Fibroblast of lung (primary cell): ENCODE measurements at regions not wholly inside any gene's neighbourhood (a gene's known extent, or its start where the extent isn't known, plus 50 kb on each side); places are given as distances from the start of the nearest gene placed in this dataset.
A peak's percentile ranks its signal among the peaks of the same experiment; 100 is the strongest.

Experiments used
- DNase-seq, 2 donors: peaks; one replicate each; pipeline versions ENCODE4 v3.0.0 to v3.0.0-alpha.2; 2010; ENCODE audit warnings: low read depth in 2 of 2
- H2AFZ ChIP-seq: 2 replicates; pipeline ENCODE4 v1.5.1; 2012; ENCODE audit warnings: low read length, control low read depth, inconsistent platforms
- H3K27ac ChIP-seq: 2 replicates; pipeline ENCODE4 v1.5.1; 2011; ENCODE audit warnings: low read length, control low read depth; ENCODE audit not compliant: insufficient read depth
- H3K27me3 ChIP-seq: 2 replicates; pipeline ENCODE4 v1.5.1; 2011; ENCODE audit warnings: mild to moderate bottlenecking, low read length; ENCODE audit not compliant: control insufficient read depth, insufficient read depth
- H3K36me3 ChIP-seq: 2 replicates; pipeline ENCODE4 v1.5.1; 2011; ENCODE audit warnings: low read length; ENCODE audit not compliant: control insufficient read depth, insufficient read depth
- H3K4me1 ChIP-seq: 2 replicates; pipeline ENCODE4 v1.5.1; 2011; ENCODE audit warnings: low read length; ENCODE audit not compliant: control insufficient read depth, insufficient read depth; ENCODE audit errors: extremely low read depth
- H3K4me2 ChIP-seq: 2 replicates; pipeline ENCODE4 v1.5.1; 2011; ENCODE audit warnings: low read length, control low read depth; ENCODE audit not compliant: insufficient read depth; ENCODE audit errors: extremely low read depth
- H3K4me3 ChIP-seq, 4 experiments: fragments of 200-600 bp in 1 of 4; sonication (generic) in 1 of 4; replicated peaks in 1 of 4; 2 replicates each; pipeline ENCODE4 v1.5.1; 2011 to 2016; ENCODE audit warnings: low read length in 4 of 4, low read depth in 3 of 4, mild to moderate bottlenecking in 3 of 4, control low read depth in 2 of 4, inconsistent platforms in 1 of 4, mixed read lengths in 1 of 4; ENCODE audit not compliant: insufficient read depth in 1 of 4; ENCODE audit errors: control extremely low read depth in 1 of 4
- H3K79me2 ChIP-seq: 2 replicates; pipeline ENCODE4 v1.5.1; 2012; ENCODE audit warnings: mild to moderate bottlenecking, low read length, inconsistent platforms; ENCODE audit not compliant: control insufficient read depth, insufficient read depth
- H3K9ac ChIP-seq: 2 replicates; pipeline ENCODE4 v1.5.1; 2011; ENCODE audit warnings: mild to moderate bottlenecking, low read length, control low read depth; ENCODE audit not compliant: insufficient read depth
- H3K9me3 ChIP-seq: 2 replicates; pipeline ENCODE4 v1.5.1; 2012; ENCODE audit warnings: low read depth, low read length; ENCODE audit not compliant: control insufficient read depth, insufficient read depth
- H4K20me1 ChIP-seq: 2 replicates; pipeline ENCODE4 v1.5.1; 2011; ENCODE audit warnings: low read length; ENCODE audit not compliant: control insufficient read depth, insufficient read depth; ENCODE audit errors: extremely low read depth
- CTCF ChIP-seq, 2 donors: IDR thresholded peaks in 1 of 2; conservative IDR thresholded peaks in 1 of 2; 1 replicate in 1 of 2; 2 replicates in 1 of 2; pipeline ENCODE4 v1.5.1; 2011 to 2012; ENCODE audit warnings: low read length in 2 of 2, control low read depth in 1 of 2, inconsistent platforms in 1 of 2, low read depth in 1 of 2, mild to moderate bottlenecking in 1 of 2
- EZH2 ChIP-seq: IDR thresholded peaks from 2 replicates; pipeline ENCODE4 v1.5.1; 2012; ENCODE audit warnings: low read length, control low read depth, mild to moderate bottlenecking; ENCODE audit errors: missing control alignments

DNA sequence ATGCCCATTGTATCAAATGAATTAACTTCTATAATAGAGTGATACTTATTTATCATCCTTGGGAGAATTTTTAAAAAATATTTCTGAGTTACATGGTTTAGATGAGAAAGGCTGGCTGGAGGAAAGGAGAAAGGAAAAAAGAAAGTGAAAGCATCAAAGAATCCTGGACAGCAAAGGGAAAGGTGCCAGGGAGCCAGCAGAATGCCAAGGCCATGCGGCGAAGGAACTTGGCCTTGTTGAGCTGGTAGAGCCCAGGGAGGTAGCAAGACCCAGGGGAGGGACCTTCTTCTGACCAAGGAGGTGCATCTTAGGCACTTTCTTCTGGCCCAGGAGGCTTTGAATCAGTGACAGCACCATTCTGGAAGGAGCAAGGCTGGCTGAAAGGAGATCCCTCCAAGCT is 240.5 kb downstream of the ENC1 start:
- Histone ChIP-seq H3K36me3 (no peaks in the 10 kb centered on the region), H2AFZ (peak overlapping the region; percentile 18), H3K9ac (no peak overlapping the region), H3K27ac (no peak overlapping the region), H3K4me1 (no peaks in the 10 kb centered on the region), H3K9me3 (no peaks in the 10 kb centered on the region), H3K4me2 (no peak overlapping the region), H3K79me2 (no peaks in the 10 kb centered on the region), H4K20me1 (no peaks in the 10 kb centered on the region), H3K27me3 (no peaks in the 10 kb centered on the region), H3K4me3 (no peak overlapping the region)
- TF ChIP-seq EZH2, result no peak
- DNase-seq, result no peak

- H3K4me1 ChIP-seq, result no peaks in the 10 kb centered on the region
- no peak overlapping the region for H3K27ac ChIP-seq
- no peak for TF ChIP-seq CTCF (conservative IDR thresholded peaks at IDR 0.05 in 1 of 2, IDR thresholded peaks at IDR 0.05 in 1 of 2; ENCODE audit: low read depth in 1 of 2, low read length in 2 of 2)
- no peak for TF ChIP-seq EZH2
- no peak overlapping the region for H2AFZ ChIP-seq
- H3K79me2 ChIP-seq, result no peaks in the 10 kb centered on the region
- DNase-seq, result peak in 1 of 2 donors; percentile 66
- H3K9ac ChIP-seq, result no peak overlapping the region
- H3K9me3 ChIP-seq, result no peaks in the 10 kb centered on the region
- no peaks in the 10 kb centered on the region for H4K20me1 ChIP-seq
- no peak overlapping the region for H3K4me2 ChIP-seq
- no peaks in the 10 kb centered on the region for H3K27me3 ChIP-seq
- no peaks in the 10 kb centered on the region for H3K36me3 ChIP-seq
- no peak overlapping the region for H3K4me3 ChIP-seq
Measured at GRCh38 chr5:74396913-74397622, 243.5 kb downstream of the ENC1 start.

GRCh38 chr5:74394916-74395880 is 245.3 kb downstream of the ENC1 start:
- Histone ChIP-seq H3K4me2 (no peak overlapping the region), H3K79me2 (no peaks in the 10 kb centered on the region), H3K9ac (no peak overlapping the region), H3K4me3 (no peak overlapping the region), H4K20me1 (no peaks in the 10 kb centered on the region), H3K9me3 (no peaks in the 10 kb centered on the region), H3K4me1 (no peaks in the 10 kb centered on the region), H3K27ac (no peak overlapping the region), H2AFZ (no peak overlapping the region), H3K36me3 (no peaks in the 10 kb centered on the region), H3K27me3 (no peaks in the 10 kb centered on the region)
- TF ChIP-seq EZH2, result no peak
- TF ChIP-seq CTCF (conservative IDR thresholded peaks at IDR 0.05 in 1 of 2, IDR thresholded peaks at IDR 0.05 in 1 of 2; ENCODE audit: low read depth in 1 of 2, low read length in 2 of 2), result no peak
- DNase-seq, result no peak
